ENCODE measurements at regions not wholly inside any gene's neighbourhood (a gene's known extent, or its start where the extent isn't known, plus 50 kb on each side); places are given as distances from the start of the nearest gene placed in this dataset.
"Not testable (repeated sequence)": the region's sequence is repeated elsewhere in the genome, so short reads cannot be mapped to it uniquely, and the experiment has no call there.

- TF ChIP-seq CTCF (conservative IDR thresholded peaks at IDR 0.05; ENCODE audit: low read depth, low read length); POLR2A (IDR thresholded peaks at IDR 0.05; ENCODE audit: low read depth, low read length); MXI1 (IDR thresholded peaks at IDR 0.05; ENCODE audit: borderline replicate concordance, low read depth, low read length); BHLHE40 (IDR thresholded peaks at IDR 0.05; ENCODE audit: low read depth, low read length); MAFK (IDR thresholded peaks at IDR 0.05; ENCODE audit: low read depth, low read length); RFX5 (IDR thresholded peaks at IDR 0.05; ENCODE audit: low read depth, low read length); NFE2L2 (IDR thresholded peaks at IDR 0.05; ENCODE audit: low read depth, low read length); SMC3 (IDR thresholded peaks at IDR 0.05; ENCODE audit: low read depth, low read length); RCOR1 (IDR thresholded peaks at IDR 0.05; ENCODE audit: insufficient replicate concordance, low read length); FOS (IDR thresholded peaks at IDR 0.05; ENCODE audit: low read depth, low read length); CEBPB (IDR thresholded peaks at IDR 0.05; ENCODE audit: low read depth, low read length); RAD21 (IDR thresholded peaks at IDR 0.05; ENCODE audit: low read length); CHD1 (IDR thresholded peaks at IDR 0.05; ENCODE audit: low read depth, low read length): not testable (repeated sequence)
- TF ChIP-seq, protein P1, sequence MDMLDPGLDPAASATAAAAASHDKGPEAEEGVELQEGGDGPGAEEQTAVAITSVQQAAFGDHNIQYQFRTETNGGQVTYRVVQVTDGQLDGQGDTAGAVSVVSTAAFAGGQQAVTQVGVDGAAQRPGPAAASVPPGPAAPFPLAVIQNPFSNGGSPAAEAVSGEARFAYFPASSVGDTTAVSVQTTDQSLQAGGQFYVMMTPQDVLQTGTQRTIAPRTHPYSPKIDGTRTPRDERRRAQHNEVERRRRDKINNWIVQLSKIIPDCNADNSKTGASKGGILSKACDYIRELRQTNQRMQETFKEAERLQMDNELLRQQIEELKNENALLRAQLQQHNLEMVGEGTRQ (IDR thresholded peaks at IDR 0.05; ENCODE audit: low read depth, low read length): not testable (repeated sequence)
Measured at GRCh38 chr15:20215700-20216099, 325.9 kb downstream of the GOLGA6L6 start.
